Mesenchymal stem cell (in vitro differentiated cells and primary cell): ENCODE measurements at regions not wholly inside any gene's neighbourhood (a gene's known extent, or its start where the extent isn't known, plus 50 kb on each side); places are given as distances from the start of the nearest gene placed in this dataset.

Source experiments
- DNase-seq: peaks from one replicate; pipeline ENCODE4 v3.0.0-alpha.2; 2013
- H2AFZ ChIP-seq: one replicate; pipeline ENCODE4 v1.6.1; 2013; ENCODE audit warnings: low read depth, mild to moderate bottlenecking, control low read depth, inconsistent platforms, low read length, moderate library complexity
- H2AK5ac ChIP-seq: 2 replicates; pipeline ENCODE4 v1.6.1; 2013; ENCODE audit warnings: low read length, moderate library complexity, mild to moderate bottlenecking, inconsistent platforms; ENCODE audit not compliant: severe bottlenecking
- H2BK120ac ChIP-seq: one replicate; pipeline ENCODE4 v1.6.1; 2013; ENCODE audit warnings: low read depth, mild to moderate bottlenecking, inconsistent platforms, low read length, moderate library complexity
- H2BK12ac ChIP-seq, 2 experiments: one replicate each; pipeline ENCODE4 v1.6.1; 2013; ENCODE audit warnings: inconsistent platforms in 2 of 2, low read length in 2 of 2, mild to moderate bottlenecking in 2 of 2, moderate library complexity in 2 of 2, control low read depth in 1 of 2
- H2BK15ac ChIP-seq: one replicate; pipeline ENCODE4 v1.6.1; 2013; ENCODE audit warnings: mild to moderate bottlenecking, low read depth, inconsistent platforms; ENCODE audit not compliant: poor library complexity, severe bottlenecking
- H2BK5ac ChIP-seq: 2 replicates; pipeline ENCODE4 v1.6.1; 2013; ENCODE audit warnings: low read depth, mild to moderate bottlenecking, low read length, control low read depth, inconsistent platforms; ENCODE audit not compliant: poor library complexity, severe bottlenecking
- H3K14ac ChIP-seq, 2 experiments: one replicate each; pipeline ENCODE4 v1.6.1; 2013; ENCODE audit warnings: inconsistent platforms in 2 of 2, low read length in 2 of 2, control low read depth in 1 of 2, mild to moderate bottlenecking in 1 of 2, moderate library complexity in 1 of 2
- H3K18ac ChIP-seq, 2 experiments: one replicate each; pipeline ENCODE4 v1.6.1; 2013; ENCODE audit warnings: inconsistent platforms in 2 of 2, low read length in 2 of 2, control low read depth in 1 of 2, low read depth in 1 of 2, mild to moderate bottlenecking in 1 of 2
- H3K23ac ChIP-seq, 2 experiments: one replicate each; pipeline ENCODE4 v1.6.1; 2013; ENCODE audit warnings: inconsistent platforms in 2 of 2, low read length in 2 of 2, mild to moderate bottlenecking in 2 of 2, moderate library complexity in 2 of 2, control low read depth in 1 of 2
- H3K27ac ChIP-seq: 2 replicates; pipeline ENCODE4 v1.5.1; 2013; ENCODE audit warnings: mild to moderate bottlenecking, moderate library complexity, low read length, control low read depth, inconsistent platforms; ENCODE audit not compliant: poor library complexity, severe bottlenecking
- H3K27me3 ChIP-seq, 2 experiments: 2 replicates each; pipeline versions ENCODE4 v1.6.1 to v1.7.0; 2013; ENCODE audit warnings: low read length in 2 of 2, mild to moderate bottlenecking in 2 of 2, moderate library complexity in 2 of 2, control low read depth in 1 of 2, inconsistent platforms in 1 of 2; ENCODE audit not compliant: control insufficient read depth in 1 of 2, insufficient read depth in 1 of 2
- H3K36me3 ChIP-seq, 2 experiments: 2 replicates each; pipeline versions ENCODE4 v1.6.1 to v1.7.0; 2013; ENCODE audit warnings: low read length in 2 of 2, control low read depth in 1 of 2, inconsistent platforms in 1 of 2, low read depth in 1 of 2, mild to moderate bottlenecking in 1 of 2; ENCODE audit not compliant: insufficient read depth in 2 of 2, control insufficient read depth in 1 of 2
- H3K4ac ChIP-seq, 2 experiments: one replicate each; pipeline ENCODE4 v1.6.1; 2013; ENCODE audit warnings: inconsistent platforms in 2 of 2, low read length in 2 of 2, mild to moderate bottlenecking in 2 of 2, moderate library complexity in 2 of 2, control low read depth in 1 of 2, low read depth in 1 of 2
- H3K4me1 ChIP-seq: 2 replicates; pipeline ENCODE4 v1.6.1; 2013; ENCODE audit warnings: low read depth, low read length, control low read depth; ENCODE audit not compliant: control insufficient read depth, insufficient read depth
- H3K4me2 ChIP-seq: 2 replicates; pipeline ENCODE4 v1.6.1; 2013; ENCODE audit warnings: low read length, mild to moderate bottlenecking, inconsistent platforms; ENCODE audit not compliant: poor library complexity, severe bottlenecking
- H3K4me3 ChIP-seq, 2 experiments: 2 replicates each; pipeline versions ENCODE4 v1.5.1 to v1.7.0; 2013; ENCODE audit warnings: low read length in 2 of 2, mild to moderate bottlenecking in 2 of 2, control low read depth in 1 of 2, low read depth in 1 of 2; ENCODE audit not compliant: insufficient read depth in 1 of 2
- H3K79me1 ChIP-seq: replicated peaks from 2 replicates; pipeline ENCODE4 v1.6.1; 2013; ENCODE audit warnings: mild to moderate bottlenecking, control low read depth, low read length, inconsistent platforms; ENCODE audit not compliant: poor library complexity, severe bottlenecking
- H3K9ac ChIP-seq: 2 replicates; pipeline ENCODE4 v1.7.0; 2013; ENCODE audit warnings: mild to moderate bottlenecking, low read length, moderate library complexity
- H3K9me3 ChIP-seq: 2 replicates; pipeline ENCODE4 v1.7.0; 2013; ENCODE audit warnings: mild to moderate bottlenecking, low read length; ENCODE audit not compliant: control insufficient read depth
- H4K8ac ChIP-seq: one replicate; pipeline ENCODE4 v1.6.1; 2013; ENCODE audit warnings: inconsistent platforms, mild to moderate bottlenecking, low read length, moderate library complexity
- H4K91ac ChIP-seq: one replicate; pipeline ENCODE4 v1.6.1; 2013; ENCODE audit warnings: mild to moderate bottlenecking, low read length, inconsistent platforms
- WGBS: methylation state at CpG from one replicate; pipeline ENCODE4 v1.1.7; 2013; ENCODE audit warnings: mixed read lengths; 5-methylcytosine and 5-hydroxymethylcytosine counted together

DNA sequence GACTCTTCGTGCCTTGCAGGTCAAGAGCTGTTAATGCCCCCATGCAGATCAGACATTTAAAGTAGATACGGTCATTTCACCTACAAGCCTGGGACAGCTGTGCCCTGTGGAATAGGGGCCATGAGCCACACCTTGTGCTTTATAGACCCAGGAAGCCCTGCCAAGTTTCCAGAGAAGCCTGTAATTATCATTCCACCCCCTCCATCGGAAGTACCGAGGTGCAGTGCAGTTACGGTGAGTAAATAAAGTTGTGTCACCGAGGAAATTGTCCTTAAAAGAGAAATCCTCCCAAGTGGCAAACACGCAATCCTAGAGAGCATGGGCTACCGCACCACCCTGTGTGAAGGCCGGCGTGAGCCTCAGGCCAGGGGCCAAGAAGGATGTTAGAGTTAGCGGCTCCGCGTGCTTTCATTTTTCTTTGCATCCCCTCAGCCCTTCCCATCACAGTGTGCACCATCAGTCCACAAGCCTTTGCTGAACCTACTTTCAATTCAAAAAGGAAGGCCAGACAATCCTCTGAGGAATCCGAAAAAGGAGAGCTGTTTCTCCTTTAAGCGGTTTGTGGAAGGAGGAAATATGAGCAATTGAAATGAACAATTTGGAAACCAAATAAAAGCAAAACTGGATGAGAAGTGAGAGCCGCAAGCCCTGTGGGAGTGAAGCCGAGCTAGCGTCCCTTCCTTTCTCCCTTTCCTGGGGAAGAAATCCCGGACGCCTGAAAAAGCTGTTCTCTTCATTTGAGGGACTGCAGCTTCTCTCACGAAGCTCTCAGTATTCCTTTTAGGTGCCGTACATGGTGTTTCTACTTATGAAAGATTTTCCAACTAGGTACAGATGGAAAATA is 183.3 kb upstream of the PDE10A start:
- H2BK12ac ChIP-seq = no peak overlapping the region
- H3K36me3 ChIP-seq = no peaks in the 10 kb centered on the region
- H3K9me3 ChIP-seq = no peaks in the 10 kb centered on the region
- no peak overlapping the region for H3K27ac ChIP-seq
- no peak overlapping the region for H3K4me2 ChIP-seq
- H2BK5ac ChIP-seq = no peak overlapping the region
- H2AK5ac ChIP-seq = no peak overlapping the region
- no peaks in the 10 kb centered on the region for H3K4me1 ChIP-seq
- H2BK15ac ChIP-seq = no peak overlapping the region
- H4K91ac ChIP-seq = no peak overlapping the region
- no peak overlapping the region for H2AFZ ChIP-seq
- H3K79me1 ChIP-seq = no peaks in the 10 kb centered on the region
- H3K9ac ChIP-seq = peak overlapping the region; percentile 74
- no peak overlapping the region for H3K14ac ChIP-seq
- no peak overlapping the region for H3K18ac ChIP-seq
- no peak for DNase-seq
- 89% methylated on average over 22 of the region's 22 CpGs for WGBS
- H4K8ac ChIP-seq = no peak overlapping the region
- no peak overlapping the region for H2BK120ac ChIP-seq
- peak overlapping the region in 1 of 2 experiments; percentile 77 for H3K4me3 ChIP-seq
- H3K4ac ChIP-seq = no peak overlapping the region
- no peak overlapping the region for H3K23ac ChIP-seq
- H3K27me3 ChIP-seq = peaks cover 3 to 67% of the 10 kb centered on the region in 2 experiments

DNA sequence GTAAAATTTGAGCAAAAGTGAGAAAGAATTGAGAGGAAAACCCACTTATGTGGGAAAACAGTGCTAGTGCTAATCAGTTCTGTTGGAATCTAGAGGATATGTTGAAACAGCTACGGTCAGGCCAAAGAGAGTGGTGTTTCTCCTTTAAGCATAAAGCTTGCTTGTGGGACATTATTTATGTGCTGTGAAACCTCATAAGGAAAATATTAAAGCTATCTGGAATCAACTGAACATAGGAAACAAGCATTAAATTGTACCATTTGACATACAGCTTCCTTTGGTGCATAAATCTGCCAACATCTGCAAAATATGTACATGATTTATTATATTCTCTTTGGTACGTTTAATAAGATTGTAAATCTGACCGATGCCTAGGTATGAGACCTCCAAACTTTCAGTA is 182.5 kb upstream of the PDE10A start:
- H3K14ac ChIP-seq = no peak overlapping the region
- H3K18ac ChIP-seq = no peak overlapping the region
- H3K23ac ChIP-seq = no peak overlapping the region
- H3K4ac ChIP-seq = no peak overlapping the region
- H3K9ac ChIP-seq = no peak overlapping the region
- no peak overlapping the region for H2AFZ ChIP-seq
- no peak overlapping the region for H2BK15ac ChIP-seq
- no peak overlapping the region for H4K91ac ChIP-seq
- H2AK5ac ChIP-seq = no peak overlapping the region
- H3K4me3 ChIP-seq = no peak overlapping the region
- no peak overlapping the region for H3K27ac ChIP-seq
- peaks cover 3 to 63% of the 10 kb centered on the region in 2 experiments for H3K27me3 ChIP-seq
- WGBS = 58% methylated on average over 1 of the region's 3 CpGs
- no peak overlapping the region for H2BK5ac ChIP-seq
- H3K4me1 ChIP-seq = no peaks in the 10 kb centered on the region
- H3K9me3 ChIP-seq = no peaks in the 10 kb centered on the region
- DNase-seq = peak; percentile 15
- no peak overlapping the region for H2BK120ac ChIP-seq
- no peak overlapping the region for H2BK12ac ChIP-seq
- no peaks in the 10 kb centered on the region for H3K79me1 ChIP-seq
- H3K4me2 ChIP-seq = no peak overlapping the region
- no peak overlapping the region for H4K8ac ChIP-seq
- no peaks in the 10 kb centered on the region for H3K36me3 ChIP-seq

DNA sequence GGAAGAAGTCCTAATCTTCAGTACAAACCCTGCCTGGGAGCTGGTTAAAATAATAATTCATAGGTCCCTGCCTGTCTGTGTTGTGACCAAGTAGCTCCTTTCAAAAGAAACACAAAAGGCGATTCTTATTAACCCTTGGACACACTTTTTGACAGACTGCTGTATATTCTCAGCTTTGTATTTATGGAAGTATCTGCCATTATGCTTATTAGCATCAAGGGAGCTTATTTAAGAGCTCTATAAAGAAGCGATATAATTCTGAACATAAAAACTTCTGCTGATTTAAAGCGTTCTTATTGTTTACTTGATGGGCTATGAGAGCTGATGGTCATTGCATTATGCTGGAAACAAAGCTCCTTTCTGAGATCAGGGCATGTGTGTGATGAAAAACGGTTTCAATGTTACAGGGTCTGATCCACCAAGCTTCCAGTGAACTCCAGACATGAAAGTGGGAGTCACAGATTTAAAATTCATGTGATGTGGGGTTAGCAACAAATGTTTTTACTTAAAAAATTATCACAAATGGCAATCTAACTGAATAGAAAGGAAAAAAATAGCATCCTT is 181.8 kb upstream of the PDE10A start:
- H2BK15ac ChIP-seq = no peak overlapping the region
- H3K14ac ChIP-seq = no peak overlapping the region
- no peak overlapping the region for H2BK12ac ChIP-seq
- H2AK5ac ChIP-seq = no peak overlapping the region
- peaks cover 3 to 59% of the 10 kb centered on the region in 2 experiments for H3K27me3 ChIP-seq
- no peak overlapping the region for H3K4ac ChIP-seq
- H3K9ac ChIP-seq = no peak overlapping the region
- no peak overlapping the region for H3K27ac ChIP-seq
- no peaks in the 10 kb centered on the region for H3K4me1 ChIP-seq
- H3K18ac ChIP-seq = no peak overlapping the region
- peaks cover under 1% of the 10 kb centered on the region for H3K9me3 ChIP-seq
- no peak for DNase-seq
- no peak overlapping the region for H3K23ac ChIP-seq
- H2BK120ac ChIP-seq = no peak overlapping the region
- H4K91ac ChIP-seq = no peak overlapping the region
- 65% methylated on average over 4 of the region's 4 CpGs for WGBS
- no peak overlapping the region for H3K4me2 ChIP-seq
- H2BK5ac ChIP-seq = no peak overlapping the region
- no peaks in the 10 kb centered on the region for H3K36me3 ChIP-seq
- H2AFZ ChIP-seq = no peak overlapping the region
- no peak overlapping the region for H4K8ac ChIP-seq
- H3K79me1 ChIP-seq = no peaks in the 10 kb centered on the region
- H3K4me3 ChIP-seq = no peak overlapping the region

DNA sequence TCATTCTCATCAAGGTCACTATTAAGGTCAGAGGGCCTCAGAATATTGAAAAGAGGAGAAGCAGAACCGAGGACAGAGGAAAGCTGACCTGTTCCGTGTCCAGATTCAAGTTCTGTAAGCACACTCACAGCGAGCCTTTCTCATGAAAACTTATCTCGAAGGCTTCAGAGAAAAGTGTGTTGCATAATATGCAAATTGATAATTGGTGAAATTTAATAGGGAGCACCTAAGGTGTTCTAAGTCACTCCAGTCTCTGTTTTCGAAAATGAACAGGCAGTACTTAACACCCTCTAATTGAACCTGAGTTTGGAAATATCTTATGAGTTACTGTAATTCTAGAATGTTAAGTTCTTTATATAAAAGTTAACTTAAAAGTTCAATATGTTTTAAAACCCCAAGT is 181.2 kb upstream of the PDE10A start:
- Histone ChIP-seq H3K27ac (no peak overlapping the region), H3K4me1 (no peaks in the 10 kb centered on the region), H3K23ac (no peak overlapping the region), H3K9me3 (peaks cover 3% of the 10 kb centered on the region), H3K36me3 (no peaks in the 10 kb centered on the region), H2BK5ac (no peak overlapping the region), H3K4me3 (no peak overlapping the region), H2BK120ac (no peak overlapping the region), H3K4ac (no peak overlapping the region), H2AFZ (no peak overlapping the region), H3K4me2 (no peak overlapping the region), H4K91ac (no peak overlapping the region), H4K8ac (no peak overlapping the region), H3K14ac (no peak overlapping the region), H2BK12ac (no peak overlapping the region), H3K79me1 (no peaks in the 10 kb centered on the region), H3K27me3 (peaks cover 3 to 53% of the 10 kb centered on the region in 2 experiments), H3K9ac (no peak overlapping the region), H2AK5ac (no peak overlapping the region), H3K18ac (no peak overlapping the region), H2BK15ac (no peak overlapping the region)
- WGBS = 62% methylated on average over 4 of the region's 5 CpGs
- DNase-seq = no peak
